PC-3 (cell line): ENCODE measurements at regions not wholly inside any gene's neighbourhood (a gene's known extent, or its start where the extent isn't known, plus 50 kb on each side); places are given as distances from the start of the nearest gene placed in this dataset.

Experiments used
- ATAC-seq: fragments of 200-7000 bp; cut with Tn5 transposase; 2 replicates; pipeline ENCODE4 v1.9.1; 2020; ENCODE audit warnings: mild to moderate bottlenecking, moderate library complexity
- BruUV-seq: library from RNA; stranded (reverse); fragments of 400-500 nt; replicated peaks from 2 replicates; lab custom pipeline; 2021; lab: Mats Ljungman, UMichigan
- CTCF ChIA-PET: fragments of 300-600 bp; sonication (Branson Sonifier 250); formaldehyde crosslinking; loops from one replicate; lab custom pipeline; 2022; ENCODE audit warnings: antibody characterized with exemption; lab: Charles Lee
- POLR2A ChIA-PET: fragments of 300-600 bp; sonication (Branson Sonifier 250); formaldehyde crosslinking; loops from one replicate; lab custom pipeline; 2022; ENCODE audit warnings: antibody characterized with exemption; ENCODE audit not compliant: unreplicated experiment; lab: Charles Lee
- DNase-seq: peaks from one replicate; pipeline ENCODE4 v3.0.0-alpha.2; 2015
- H2AFZ ChIP-seq: fragments of 300-600 bp; sonication (generic); 2 replicates; pipeline ENCODE4 v1.6.0; 2016; ENCODE audit warnings: antibody characterized with exemption, low read length
- H3F3A ChIP-seq: fragments of 300-600 bp; sonication (generic); one replicate; pipeline ENCODE4 v1.6.0; 2017; ENCODE audit warnings: antibody characterized with exemption, low read length, control low read depth, mild to moderate bottlenecking; ENCODE audit not compliant: unreplicated experiment
- H3K27ac ChIP-seq: fragments of 300-600 bp; sonication (generic); 2 replicates; pipeline ENCODE4 v1.5.1; 2016; ENCODE audit warnings: mild to moderate bottlenecking, low read length
- H3K27me3 ChIP-seq: fragments of 300-600 bp; sonication (generic); 2 replicates; pipeline ENCODE4 v1.6.1; 2016; ENCODE audit warnings: low read length, mixed read lengths
- H3K36me3 ChIP-seq: fragments of 300-600 bp; sonication (generic); 2 replicates; pipeline ENCODE4 v1.6.1; 2016; ENCODE audit warnings: low read depth, mixed run types, low read length, mixed read lengths
- H3K4me1 ChIP-seq: fragments of 300-600 bp; sonication (generic); 2 replicates; pipeline ENCODE4 v1.5.1; 2016; ENCODE audit warnings: low read length; ENCODE audit not compliant: insufficient read depth
- H3K4me2 ChIP-seq: fragments of 300-600 bp; sonication (generic); 2 replicates; pipeline ENCODE4 v1.6.0; 2016; ENCODE audit warnings: low read length
- H3K4me3 ChIP-seq: fragments of 300-600 bp; sonication (generic); 2 replicates; pipeline ENCODE4 v1.5.1; 2016; ENCODE audit warnings: mild to moderate bottlenecking, low read length, mixed read lengths
- H3K79me2 ChIP-seq: fragments of 300-600 bp; sonication (generic); 2 replicates; pipeline ENCODE4 v1.6.1; 2017; ENCODE audit warnings: low read length, mixed read lengths
- H3K9ac ChIP-seq: fragments of 300-600 bp; sonication (generic); 2 replicates; pipeline ENCODE4 v1.6.0; 2016; ENCODE audit warnings: mild to moderate bottlenecking, low read length
- H3K9me2 ChIP-seq: fragments of 300-600 bp; sonication (generic); replicated peaks from 2 replicates; pipeline ENCODE4 v1.6.1; 2016; ENCODE audit warnings: mixed run types, low read length, mixed read lengths
- H3K9me3 ChIP-seq: fragments of 300-600 bp; sonication (generic); 2 replicates; pipeline ENCODE4 v1.6.1; 2016; ENCODE audit warnings: low read length, mixed read lengths
- H4K20me1 ChIP-seq: fragments of 300-600 bp; sonication (generic); 2 replicates; pipeline ENCODE4 v1.6.1; 2016; ENCODE audit warnings: low read length, mixed read lengths
- CTCF ChIP-seq: fragments of 300-600 bp; sonication (generic); conservative IDR thresholded peaks from 2 replicates; pipeline ENCODE4 v1.5.1; 2017; ENCODE audit warnings: antibody characterized with exemption, low read depth, mild to moderate bottlenecking, low read length
- EZH2 ChIP-seq: fragments of 300-600 bp; sonication (generic); IDR thresholded peaks from one replicate; pipeline ENCODE4 v1.6.1; 2017; ENCODE audit warnings: antibody characterized with exemption, mild to moderate bottlenecking, low read length; ENCODE audit not compliant: unreplicated experiment
- EZH2phosphoT487 ChIP-seq: fragments of 300-600 bp; sonication (generic); IDR thresholded peaks from 2 replicates; pipeline ENCODE4 v1.6.1; 2018; ENCODE audit warnings: mild to moderate bottlenecking, antibody characterized with exemption, low read length, borderline replicate concordance
- intact Hi-C: fragments of 100-400 bp; cut with micrococcal nuclease; formaldehyde crosslinking; loops from 2 replicates; pipeline ENCODE4 v1.9.0; 2023

- ChIA-PET CTCF (no interaction called here), POLR2A (no interaction called here)
- no peaks in the 10 kb centered on the region for H3K9me3 ChIP-seq
- H4K20me1 ChIP-seq: no peaks in the 10 kb centered on the region
- H2AFZ ChIP-seq: no peak overlapping the region
- H3K4me2 ChIP-seq: no peak overlapping the region
- H3K9ac ChIP-seq: no peak overlapping the region
- no peaks in the 10 kb centered on the region for H3K79me2 ChIP-seq
- TF ChIP-seq EZH2 (no peak), EZH2phosphoT487 (no peak), CTCF (no peak)
- intact Hi-C loops: no loop called here
- DNase-seq (no peak), ATAC-seq (no peak)
- H3K4me1 ChIP-seq: peaks cover 26% of the 10 kb centered on the region
- H3K4me3 ChIP-seq: no peak overlapping the region
- no peak overlapping the region for H3K27ac ChIP-seq
- H3K9me2 ChIP-seq: no peaks in the 10 kb centered on the region
- H3K36me3 ChIP-seq: no peaks in the 10 kb centered on the region
- H3K27me3 ChIP-seq: no peaks in the 10 kb centered on the region
- no TSS peak for BruUV-seq
- H3F3A ChIP-seq: no peaks in the 10 kb centered on the region
Measured at GRCh38 chr5:96326902-96327301, 106.1 kb downstream of the PCSK1 start.

- no peaks in the 10 kb centered on the region for H3K36me3 ChIP-seq
- TF ChIP-seq CTCF: no peak
- TF ChIP-seq EZH2phosphoT487: no peak
- no peak for TF ChIP-seq EZH2
- intact Hi-C loops: loop anchor here (5.0 kb wide), 1 partner anchor 362 kb away; the partner anchor contains the start of gene ELL2
- H3K4me1 ChIP-seq: peaks cover 28% of the 10 kb centered on the region
- H2AFZ ChIP-seq: 0 out of 2 replicates have a peak overlapping the region, but pooled peaks have one; percentile 30
- CTCF ChIA-PET: interaction anchor here (0.6 to 1.3 kb wide), 3 partner anchors 11 to 370 kb away, joined by 3 to 4 read pairs (median 4); no protein-coding TSS in a partner anchor
- peak overlapping the region; percentile 70 for H3K27ac ChIP-seq
- H3K9me2 ChIP-seq: no peaks in the 10 kb centered on the region
- POLR2A ChIA-PET: interaction anchor here (0.5 to 0.7 kb wide), 4 partner anchors 31 to 361 kb away, joined by 3 to 13 read pairs (median 6); no protein-coding TSS in a partner anchor
- H3K4me2 ChIP-seq: peak overlapping the region; percentile 62
- H4K20me1 ChIP-seq: no peaks in the 10 kb centered on the region
- H3K79me2 ChIP-seq: no peaks in the 10 kb centered on the region
- DNase-seq (peak; percentile 97), ATAC-seq (peak; percentile 93)
- H3K9me3 ChIP-seq: no peaks in the 10 kb centered on the region
- H3F3A ChIP-seq: no peaks in the 10 kb centered on the region
- H3K27me3 ChIP-seq: no peaks in the 10 kb centered on the region
- H3K4me3 ChIP-seq: no peak overlapping the region
- no peak overlapping the region for H3K9ac ChIP-seq
- no TSS peak for BruUV-seq
Measured at GRCh38 chr5:96324708-96325107, 108.3 kb downstream of the PCSK1 start.

- no peaks in the 10 kb centered on the region for H4K20me1 ChIP-seq
- ChIA-PET CTCF (no interaction called here), POLR2A (no interaction called here)
- H3K4me2 ChIP-seq: no peak overlapping the region
- H3K27me3 ChIP-seq: no peaks in the 10 kb centered on the region
- no peak overlapping the region for H3K27ac ChIP-seq
- intact Hi-C loops: loop anchor here (5.0 kb wide), 1 partner anchor 361 kb away; the partner anchor contains the start of gene ELL2
- no peak overlapping the region for H3K4me3 ChIP-seq
- DNase-seq: no peak
- no TSS peak for BruUV-seq
- no peaks in the 10 kb centered on the region for H3K9me2 ChIP-seq
- no peaks in the 10 kb centered on the region for H3F3A ChIP-seq
- TF ChIP-seq CTCF: no peak
- no peak overlapping the region for H3K9ac ChIP-seq
- ATAC-seq: no peak
- no peaks in the 10 kb centered on the region for H3K9me3 ChIP-seq
- H3K79me2 ChIP-seq: no peaks in the 10 kb centered on the region
- H3K36me3 ChIP-seq: no peaks in the 10 kb centered on the region
- peaks cover 28% of the 10 kb centered on the region for H3K4me1 ChIP-seq
- no peak overlapping the region for H2AFZ ChIP-seq
Measured at GRCh38 chr5:96322865-96323264, 110.2 kb downstream of the PCSK1 start.
